GM23248 (cell line): ENCODE measurements at regions not wholly inside any gene's neighbourhood (a gene's known extent, or its start where the extent isn't known, plus 50 kb on each side); places are given as distances from the start of the nearest gene placed in this dataset.

Source experiments
- EZH2 ChIP-seq: fragments of 200-600 bp; sonication (generic); IDR thresholded peaks from 2 replicates; pipeline ENCODE4 v1.6.1; 2018; ENCODE audit warnings: antibody characterized with exemption, mild to moderate bottlenecking; ENCODE audit not compliant: insufficient read depth, poor library complexity, severe bottlenecking
- EZH2phosphoT487 ChIP-seq: fragments of 200-600 bp; sonication (generic); IDR thresholded peaks from 2 replicates; pipeline ENCODE4 v1.6.1; 2018; ENCODE audit warnings: antibody characterized with exemption, moderate library complexity, mild to moderate bottlenecking, low read depth; ENCODE audit not compliant: insufficient read depth

DNA sequence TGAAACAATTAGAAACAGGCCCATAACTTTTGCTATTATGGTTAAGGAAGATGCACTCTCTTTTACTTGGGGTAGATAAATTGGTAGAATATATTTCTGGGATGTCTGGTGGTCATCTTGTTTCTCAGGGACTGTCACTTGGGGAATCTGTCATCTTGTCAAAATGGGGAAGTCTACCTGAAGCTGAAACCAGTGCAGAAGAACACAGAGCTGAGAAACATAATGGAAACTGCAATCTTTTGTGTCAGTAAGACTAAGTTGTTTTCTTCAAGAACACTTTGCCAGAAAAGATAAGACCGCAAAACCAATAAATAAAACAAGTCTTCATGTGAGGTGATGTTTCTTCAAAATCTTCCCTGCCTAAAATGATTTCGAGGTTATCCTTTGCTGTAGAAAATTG, 92.0 kb downstream of the NAA11 start:
- TF ChIP-seq EZH2 (no peak), EZH2phosphoT487 (no peak)
